GM23338 (cell line): ENCODE measurements at regions not wholly inside any gene's neighbourhood (a gene's known extent, or its start where the extent isn't known, plus 50 kb on each side); places are given as distances from the start of the nearest gene placed in this dataset.

Experiments used
- ATAC-seq: fragments of 200-7000 bp; cut with Tn5 transposase; 3 replicates; pipeline ENCODE4 v1.9.1; 2020
- DNase-seq: peaks from one replicate; pipeline ENCODE4 v3.0.0-alpha.2; 2015; ENCODE audit warnings: low spot score
- H2AFZ ChIP-seq: fragments of 200-600 bp; sonication (generic); 2 replicates; pipeline ENCODE4 v1.8.0; 2016; ENCODE audit warnings: antibody characterized with exemption, mild to moderate bottlenecking, moderate library complexity
- H3F3A ChIP-seq: fragments of 200-600 bp; sonication (generic); replicated peaks from 2 replicates; pipeline ENCODE4 v1.8.0; 2017; ENCODE audit warnings: antibody characterized with exemption, mixed run types, low read depth
- H3K27ac ChIP-seq: fragments of 200-600 bp; sonication (generic); 2 replicates; pipeline ENCODE4 v1.6.1; 2016; ENCODE audit warnings: low read depth
- H3K27me3 ChIP-seq: fragments of 200-600 bp; sonication (generic); 2 replicates; pipeline ENCODE4 v1.8.0; 2016; ENCODE audit warnings: mild to moderate bottlenecking, mixed run types, moderate library complexity; ENCODE audit not compliant: insufficient read depth
- H3K36me3 ChIP-seq: fragments of 200-600 bp; sonication (generic); 2 replicates; pipeline ENCODE4 v1.8.0; 2016; ENCODE audit warnings: mild to moderate bottlenecking; ENCODE audit not compliant: insufficient read depth
- H3K4me1 ChIP-seq: fragments of 200-600 bp; sonication (generic); 2 replicates; pipeline ENCODE4 v1.8.0; 2016; ENCODE audit warnings: mild to moderate bottlenecking, moderate library complexity; ENCODE audit not compliant: insufficient read depth
- H3K4me2 ChIP-seq: fragments of 200-600 bp; sonication (generic); 2 replicates; pipeline ENCODE4 v1.7.1; 2017; ENCODE audit warnings: mixed run types
- H3K4me3 ChIP-seq: fragments of 200-600 bp; sonication (generic); 2 replicates; pipeline ENCODE4 v1.6.1; 2016; ENCODE audit warnings: mixed run types
- H3K79me2 ChIP-seq: fragments of 200-600 bp; sonication (generic); replicated peaks from 2 replicates; pipeline ENCODE4 v1.8.0; 2017; ENCODE audit warnings: mild to moderate bottlenecking; ENCODE audit not compliant: insufficient read depth
- H3K9me2 ChIP-seq: fragments of 200-600 bp; sonication (generic); 2 replicates; pipeline ENCODE4 v1.8.0; 2017; ENCODE audit not compliant: insufficient read depth
- H4K20me1 ChIP-seq: fragments of 200-600 bp; sonication (generic); replicated peaks from 2 replicates; pipeline ENCODE4 v1.8.0; 2017; ENCODE audit warnings: mild to moderate bottlenecking; ENCODE audit not compliant: insufficient read depth
- H3K27ac Mint-ChIP-seq: 2 replicates; pipeline ENCODE4 v1.8.0; 2020; ENCODE audit warnings: inconsistent platforms, mild to moderate bottlenecking, moderate library complexity, mixed read lengths
- H3K27me3 Mint-ChIP-seq: 3 replicates; pipeline ENCODE4 v1.8.0; 2022; ENCODE audit warnings: low read depth, mild to moderate bottlenecking, moderate library complexity, mixed read lengths, inconsistent platforms; ENCODE audit not compliant: insufficient read depth, poor library complexity
- H3K36me3 Mint-ChIP-seq: 3 replicates; pipeline ENCODE4 v1.8.0; 2021; ENCODE audit warnings: low read depth, mild to moderate bottlenecking, inconsistent platforms, moderate library complexity, mixed read lengths
- H3K4me1 Mint-ChIP-seq: 3 replicates; pipeline ENCODE4 v1.8.0; 2020; ENCODE audit warnings: mild to moderate bottlenecking, inconsistent platforms, mixed read lengths
- H3K4me3 Mint-ChIP-seq: 3 replicates; pipeline ENCODE4 v1.8.0; 2021; ENCODE audit warnings: moderate library complexity, mild to moderate bottlenecking, inconsistent platforms, mixed read lengths
- H3K9me3 Mint-ChIP-seq: 3 replicates; pipeline ENCODE4 v1.8.0; 2020; ENCODE audit warnings: moderate library complexity, mild to moderate bottlenecking, inconsistent platforms, mixed read lengths
- CREB1 ChIP-seq: fragments of 250-450 bp; sonication (Bioruptor Pico); IDR thresholded peaks from 2 replicates; pipeline ENCODE4 v1.5.0; 2020; ENCODE audit warnings: low read depth, mild to moderate bottlenecking, moderate library complexity
- CTCF ChIP-seq, 2 experiments: fragments of 200-600 bp in 1 of 2; sonication (generic) in 1 of 2; conservative IDR thresholded peaks; 2 replicates each; pipeline versions ENCODE4 v1.5.1 to v1.6.1; 2016 to 2017; ENCODE audit warnings: antibody characterized with exemption in 2 of 2, low read depth in 2 of 2, mild to moderate bottlenecking in 2 of 2, moderate library complexity in 1 of 2
- ETS1 ChIP-seq: IDR thresholded peaks from 2 replicates; pipeline ENCODE4 v1.6.1; 2016; ENCODE audit warnings: antibody characterized with exemption
- EZH2 ChIP-seq: fragments of 200-600 bp; sonication (generic); IDR thresholded peaks from one replicate; pipeline ENCODE4 v1.8.0; 2017; ENCODE audit warnings: antibody characterized with exemption, mild to moderate bottlenecking, low read depth; ENCODE audit not compliant: unreplicated experiment
- JUNB ChIP-seq: IDR thresholded peaks from one replicate; pipeline ENCODE4 v1.6.1; 2016; ENCODE audit warnings: antibody characterized with exemption; ENCODE audit not compliant: unreplicated experiment
- NANOG ChIP-seq: IDR thresholded peaks from 2 replicates; pipeline ENCODE4 v1.6.1; 2016; ENCODE audit warnings: antibody characterized with exemption, borderline replicate concordance
- POLR2AphosphoS5 ChIP-seq: IDR thresholded peaks from 2 replicates; pipeline ENCODE4 v1.6.1; 2016; ENCODE audit warnings: antibody characterized with exemption, low read depth
- REST ChIP-seq: IDR thresholded peaks from one replicate; pipeline ENCODE4 v1.6.1; 2018; ENCODE audit warnings: antibody characterized with exemption; ENCODE audit not compliant: unreplicated experiment
- STAT1 ChIP-seq: IDR thresholded peaks from one replicate; pipeline ENCODE4 v1.6.1; 2016; ENCODE audit warnings: antibody characterized with exemption; ENCODE audit not compliant: unreplicated experiment
- ZNF114 ChIP-seq: fragments of 250-450 bp; sonication (Bioruptor Pico); IDR thresholded peaks from 2 replicates; pipeline ENCODE4 v1.5.0; 2020; ENCODE audit warnings: mild to moderate bottlenecking, moderate library complexity
- ZNF331 ChIP-seq: fragments of 250-450 bp; sonication (Bioruptor Pico); IDR thresholded peaks from 2 replicates; pipeline ENCODE4 v1.5.0; 2020; ENCODE audit warnings: low read depth, mild to moderate bottlenecking, moderate library complexity
- TF ChIP-seq, protein P1 (sequence below): fragments of 250-450 bp; sonication (Bioruptor Pico); IDR thresholded peaks from 2 replicates; pipeline ENCODE4 v1.5.0; 2020; ENCODE audit warnings: mild to moderate bottlenecking, moderate library complexity

- TF ChIP-seq EZH2 (no peak), ZNF114 (CRISPR knock-in tag) (no peak), STAT1 (no peak)
Observed at GRCh38 chr4:11111370-11111769, 317.3 kb downstream of the HS3ST1 start (continued).

GRCh38 chr4:11106759-11107158, 321.9 kb downstream of the HS3ST1 start:
- Histone ChIP-seq H3K27me3 (no peaks in the 10 kb centered on the region), H3F3A (no peaks in the 10 kb centered on the region), H4K20me1 (no peaks in the 10 kb centered on the region), H3K9me2 (peaks cover 3% of the 10 kb centered on the region; the same call in 1 of the 2 replicates), H2AFZ (no peak overlapping the region), H3K36me3 (no peaks in the 10 kb centered on the region), H3K79me2 (no peaks in the 10 kb centered on the region), H3K4me3 (no peak overlapping the region), H3K4me2 (no peak overlapping the region), H3K4me1 (no peaks in the 10 kb centered on the region), H3K27ac (no peak overlapping the region)
- Mint-ChIP-seq H3K36me3 (no peaks in the 10 kb centered on the region), H3K4me3 (no peak overlapping the region), H3K27ac (peak overlapping the region; percentile 69; the same call in 1 of the 2 replicates), H3K27me3 (no peaks in the 10 kb centered on the region), H3K9me3 (no peaks in the 10 kb centered on the region), H3K4me1 (no peaks in the 10 kb centered on the region)
- DNase-seq (no peak), ATAC-seq (no peak)
- TF ChIP-seq ZNF114 (CRISPR knock-in tag) (no peak), CREB1 (CRISPR knock-in tag) (no peak), ZNF331 (CRISPR knock-in tag) (no peak), ETS1 (no peak), EZH2 (no peak), REST (no peak), CTCF (conservative IDR thresholded peaks at IDR 0.05; ENCODE audit: low read depth in 2 of 2) (no peak), POLR2AphosphoS5 (no peak), NANOG (no peak), JUNB (no peak), STAT1 (no peak)
- TF ChIP-seq, protein P1, sequence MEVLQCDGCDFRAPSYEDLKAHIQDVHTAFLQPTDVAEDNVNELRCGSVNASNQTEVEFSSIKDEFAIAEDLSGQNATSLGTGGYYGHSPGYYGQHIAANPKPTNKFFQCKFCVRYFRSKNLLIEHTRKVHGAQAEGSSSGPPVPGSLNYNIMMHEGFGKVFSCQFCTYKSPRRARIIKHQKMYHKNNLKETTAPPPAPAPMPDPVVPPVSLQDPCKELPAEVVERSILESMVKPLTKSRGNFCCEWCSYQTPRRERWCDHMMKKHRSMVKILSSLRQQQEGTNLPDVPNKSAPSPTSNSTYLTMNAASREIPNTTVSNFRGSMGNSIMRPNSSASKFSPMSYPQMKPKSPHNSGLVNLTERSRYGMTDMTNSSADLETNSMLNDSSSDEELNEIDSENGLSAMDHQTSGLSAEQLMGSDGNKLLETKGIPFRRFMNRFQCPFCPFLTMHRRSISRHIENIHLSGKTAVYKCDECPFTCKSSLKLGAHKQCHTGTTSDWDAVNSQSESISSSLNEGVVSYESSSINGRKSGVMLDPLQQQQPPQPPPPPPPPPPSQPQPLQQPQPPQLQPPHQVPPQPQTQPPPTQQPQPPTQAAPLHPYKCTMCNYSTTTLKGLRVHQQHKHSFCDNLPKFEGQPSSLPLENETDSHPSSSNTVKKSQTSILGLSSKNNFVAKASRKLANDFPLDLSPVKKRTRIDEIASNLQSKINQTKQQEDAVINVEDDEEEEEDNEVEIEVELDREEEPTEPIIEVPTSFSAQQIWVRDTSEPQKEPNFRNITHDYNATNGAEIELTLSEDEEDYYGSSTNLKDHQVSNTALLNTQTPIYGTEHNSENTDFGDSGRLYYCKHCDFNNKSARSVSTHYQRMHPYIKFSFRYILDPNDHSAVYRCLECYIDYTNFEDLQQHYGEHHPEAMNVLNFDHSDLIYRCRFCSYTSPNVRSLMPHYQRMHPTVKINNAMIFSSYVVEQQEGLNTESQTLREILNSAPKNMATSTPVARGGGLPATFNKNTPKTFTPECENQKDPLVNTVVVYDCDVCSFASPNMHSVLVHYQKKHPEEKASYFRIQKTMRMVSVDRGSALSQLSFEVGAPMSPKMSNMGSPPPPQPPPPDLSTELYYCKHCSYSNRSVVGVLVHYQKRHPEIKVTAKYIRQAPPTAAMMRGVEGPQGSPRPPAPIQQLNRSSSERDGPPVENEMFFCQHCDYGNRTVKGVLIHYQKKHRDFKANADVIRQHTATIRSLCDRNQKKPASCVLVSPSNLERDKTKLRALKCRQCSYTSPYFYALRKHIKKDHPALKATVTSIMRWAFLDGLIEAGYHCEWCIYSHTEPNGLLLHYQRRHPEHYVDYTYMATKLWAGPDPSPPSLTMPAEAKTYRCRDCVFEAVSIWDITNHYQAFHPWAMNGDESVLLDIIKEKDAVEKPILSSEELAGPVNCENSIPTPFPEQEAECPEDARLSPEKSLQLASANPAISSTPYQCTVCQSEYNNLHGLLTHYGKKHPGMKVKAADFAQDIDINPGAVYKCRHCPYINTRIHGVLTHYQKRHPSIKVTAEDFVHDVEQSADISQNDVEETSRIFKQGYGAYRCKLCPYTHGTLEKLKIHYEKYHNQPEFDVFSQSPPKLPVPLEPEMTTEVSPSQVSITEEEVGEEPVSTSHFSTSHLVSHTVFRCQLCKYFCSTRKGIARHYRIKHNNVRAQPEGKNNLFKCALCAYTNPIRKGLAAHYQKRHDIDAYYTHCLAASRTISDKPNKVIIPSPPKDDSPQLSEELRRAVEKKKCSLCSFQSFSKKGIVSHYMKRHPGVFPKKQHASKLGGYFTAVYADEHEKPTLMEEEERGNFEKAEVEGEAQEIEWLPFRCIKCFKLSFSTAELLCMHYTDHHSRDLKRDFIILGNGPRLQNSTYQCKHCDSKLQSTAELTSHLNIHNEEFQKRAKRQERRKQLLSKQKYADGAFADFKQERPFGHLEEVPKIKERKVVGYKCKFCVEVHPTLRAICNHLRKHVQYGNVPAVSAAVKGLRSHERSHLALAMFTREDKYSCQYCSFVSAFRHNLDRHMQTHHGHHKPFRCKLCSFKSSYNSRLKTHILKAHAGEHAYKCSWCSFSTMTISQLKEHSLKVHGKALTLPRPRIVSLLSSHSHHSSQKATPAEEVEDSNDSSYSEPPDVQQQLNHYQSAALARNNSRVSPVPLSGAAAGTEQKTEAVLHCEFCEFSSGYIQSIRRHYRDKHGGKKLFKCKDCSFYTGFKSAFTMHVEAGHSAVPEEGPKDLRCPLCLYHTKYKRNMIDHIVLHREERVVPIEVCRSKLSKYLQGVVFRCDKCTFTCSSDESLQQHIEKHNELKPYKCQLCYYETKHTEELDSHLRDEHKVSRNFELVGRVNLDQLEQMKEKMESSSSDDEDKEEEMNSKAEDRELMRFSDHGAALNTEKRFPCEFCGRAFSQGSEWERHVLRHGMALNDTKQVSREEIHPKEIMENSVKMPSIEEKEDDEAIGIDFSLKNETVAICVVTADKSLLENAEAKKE (CRISPR knock-in tag) = no peak
